HG03565 (cell line): ENCODE measurements at regions not wholly inside any gene's neighbourhood (a gene's known extent, or its start where the extent isn't known, plus 50 kb on each side); places are given as distances from the start of the nearest gene placed in this dataset.

Experiments used
- ATAC-seq: cut with Tn5 transposase; IDR thresholded peaks from one replicate; pipeline ENCODE4 v1.9.1; 2021; ENCODE audit warnings: mild to moderate bottlenecking, moderate library complexity; ENCODE audit not compliant: unreplicated experiment

GRCh38 chr9:107163370-107163769, 119.7 kb upstream of the RAD23B start:
- no peak for ATAC-seq

DNA sequence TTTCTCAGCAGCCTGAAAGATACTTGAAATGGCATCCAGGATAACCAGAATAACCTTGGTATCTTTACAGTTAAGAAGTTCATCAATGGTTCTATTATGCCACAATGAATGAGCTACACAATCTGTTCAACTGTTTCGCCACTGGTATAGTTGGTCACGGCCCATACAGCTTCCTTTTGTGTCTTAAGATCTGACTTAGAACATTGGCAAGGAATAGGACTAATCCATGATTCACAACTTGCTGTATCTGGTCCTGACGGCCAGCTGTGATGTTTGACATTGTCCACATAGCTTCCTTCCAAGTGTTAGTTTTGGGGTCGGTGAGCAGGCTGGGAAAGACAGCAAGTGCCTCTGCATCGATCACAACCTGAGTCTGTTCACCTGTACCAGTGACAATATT, 113.3 kb upstream of the RAD23B start:
- no peak for ATAC-seq

- no peak for ATAC-seq
These were observed 112.3 kb upstream of the RAD23B start for GRCh38 chr9:107170801-107171200.

DNA sequence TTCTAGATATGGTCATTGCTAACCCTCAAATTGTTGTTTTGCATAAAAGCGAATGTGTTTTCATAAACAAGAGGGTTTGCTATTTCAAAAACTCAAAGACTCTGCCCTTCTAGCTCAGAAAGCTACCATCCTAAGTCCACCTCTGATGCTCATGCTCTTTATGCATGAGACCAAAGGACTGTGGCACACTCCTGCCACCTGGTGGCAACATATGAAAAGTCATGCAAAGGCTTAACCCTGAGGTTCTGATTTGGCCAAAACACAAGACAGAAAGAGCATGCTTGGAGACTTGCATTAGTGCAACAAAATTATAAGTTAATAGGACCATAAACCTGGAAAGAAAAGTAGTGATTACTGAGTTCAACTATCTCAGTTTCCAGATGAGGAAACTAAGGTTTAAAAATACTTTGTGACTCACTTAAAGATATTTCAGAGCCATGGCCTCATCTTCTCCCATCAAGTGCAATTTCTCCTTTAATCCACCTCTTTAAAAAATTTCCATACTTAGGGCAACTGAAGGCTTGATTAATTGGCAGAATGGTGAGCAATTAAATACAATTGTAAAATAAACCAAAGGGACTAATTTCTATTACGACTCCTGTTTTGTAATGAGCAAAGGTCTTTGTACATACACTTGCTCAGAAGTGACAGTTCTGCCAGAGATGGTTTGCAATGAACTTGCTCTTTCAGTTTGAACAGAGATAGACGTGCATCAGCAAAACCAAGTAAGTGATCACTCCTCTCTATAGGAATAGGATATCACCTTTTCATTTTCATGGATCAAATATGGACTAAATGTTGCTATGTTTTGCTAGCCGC, 110.7 kb upstream of the RAD23B start:
- peak; percentile 57 for ATAC-seq

DNA sequence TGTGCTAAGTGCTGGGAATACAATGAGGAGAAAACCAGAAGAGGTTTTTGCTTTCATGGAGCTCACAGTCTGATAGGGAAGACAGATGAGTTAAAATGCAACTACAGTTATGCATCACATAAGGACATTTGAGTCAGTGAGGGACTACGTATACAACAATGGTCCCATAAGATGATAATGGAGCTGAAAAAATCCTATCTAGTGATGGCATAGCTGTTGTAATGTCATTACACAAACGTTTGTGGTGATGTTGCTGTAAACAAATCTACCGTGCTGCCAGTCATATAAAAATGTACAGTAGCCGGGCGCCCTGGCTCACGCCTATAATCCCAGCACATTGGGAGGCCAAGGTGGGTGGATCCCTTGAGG, 110.1 kb upstream of the RAD23B start:
- peak; percentile 53 for ATAC-seq

- ATAC-seq: peak; percentile 19
These were observed 109.5 kb upstream of the RAD23B start for GRCh38 chr9:107173422-107174180.

GRCh38 chr9:107174441-107174840, 108.6 kb upstream of the RAD23B start:
- no peak for ATAC-seq

DNA sequence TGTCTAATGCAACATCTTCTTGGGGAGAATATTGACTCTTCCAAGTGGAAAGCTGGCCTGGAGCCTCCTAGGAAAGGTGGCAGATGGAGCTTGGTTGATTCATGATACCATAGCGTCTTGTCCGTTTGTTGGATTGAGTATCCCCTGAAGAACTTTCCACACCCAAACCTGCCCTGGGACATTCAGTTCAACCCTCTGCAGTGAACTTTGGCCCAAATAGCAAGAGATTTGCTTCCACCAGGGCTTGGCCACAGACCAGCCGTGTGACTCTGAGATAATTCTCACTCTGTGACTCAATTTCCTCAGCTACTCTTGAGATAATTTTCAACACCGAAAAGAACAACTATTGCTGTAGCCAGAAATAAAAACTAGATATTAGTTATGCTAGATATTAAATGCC, 108.0 kb upstream of the RAD23B start:
- no peak for ATAC-seq

DNA sequence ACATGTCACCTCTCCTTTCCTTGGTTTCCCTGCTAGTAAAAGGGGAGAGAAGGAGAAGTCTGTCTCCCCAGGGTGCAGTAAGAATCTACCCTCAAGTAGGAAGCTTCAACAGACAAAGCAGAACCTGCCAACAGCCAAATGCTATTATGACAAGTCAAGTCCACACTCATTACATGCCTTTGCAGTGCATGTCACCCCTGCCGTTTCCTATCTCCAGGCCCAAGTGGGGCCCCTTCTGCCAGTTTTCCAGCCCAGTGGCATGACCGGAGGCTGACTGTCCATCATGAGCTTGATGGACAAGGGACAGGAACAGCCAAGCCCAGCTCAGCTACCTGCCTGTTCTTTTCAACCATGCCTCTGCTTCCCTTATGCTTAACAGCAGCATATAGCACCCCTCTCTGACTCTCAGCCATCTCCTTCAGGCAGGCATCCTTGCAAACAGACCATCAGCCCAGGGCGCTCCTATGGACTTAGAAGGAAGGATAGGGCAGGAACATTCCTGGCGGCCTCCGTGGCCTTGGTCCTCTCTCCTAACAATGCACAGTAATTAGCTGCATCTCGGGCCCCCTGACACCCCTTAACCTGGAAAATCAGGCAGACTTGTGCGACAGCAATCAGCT, 107.2 kb upstream of the RAD23B start:
- ATAC-seq: no peak

- ATAC-seq: no peak
These were observed 106.5 kb upstream of the RAD23B start for GRCh38 chr9:107176436-107177151.

GRCh38 chr9:107177243-107177839, 105.7 kb upstream of the RAD23B start:
- ATAC-seq: no peak

DNA sequence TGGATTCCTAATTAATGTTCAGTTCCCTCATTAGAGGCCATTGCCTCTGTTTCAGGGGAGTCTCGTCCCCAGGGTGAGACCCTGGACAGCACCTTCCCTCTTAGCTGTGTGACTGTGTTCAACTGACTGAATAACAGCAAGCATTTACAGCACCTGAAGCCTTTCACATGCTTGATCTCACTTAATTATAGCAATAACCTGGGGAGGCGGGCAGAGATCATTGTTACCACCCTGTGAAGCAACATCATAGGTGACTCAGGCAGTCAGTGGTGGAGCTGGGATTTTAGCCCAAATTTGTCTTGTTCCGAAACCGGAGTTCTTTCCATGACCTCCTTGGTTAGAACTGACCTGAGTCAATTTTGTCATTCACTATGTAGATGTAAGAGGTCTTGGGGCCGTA, 105.2 kb upstream of the RAD23B start:
- no peak for ATAC-seq

DNA sequence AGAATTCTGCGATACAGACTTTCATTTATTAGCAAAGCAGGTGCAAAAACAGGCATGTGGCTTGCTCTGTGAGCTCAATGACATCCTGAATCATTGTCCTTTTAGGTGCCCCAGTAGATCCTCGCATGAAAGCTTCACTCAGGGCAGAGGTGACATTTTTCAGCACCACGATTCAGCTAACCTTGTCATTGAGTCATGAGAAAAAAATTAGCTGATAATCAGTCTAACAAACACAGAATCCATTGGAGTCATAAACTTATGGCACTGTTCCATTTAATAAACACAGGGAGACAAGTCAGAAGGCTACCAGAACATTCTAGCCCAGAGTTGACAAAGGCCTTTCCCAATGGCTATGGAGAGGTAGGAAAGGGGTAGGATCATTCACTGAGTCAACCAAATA, 104.8 kb upstream of the RAD23B start:
- ATAC-seq: no peak

GRCh38 chr9:107180206-107180605, 102.9 kb upstream of the RAD23B start:
- no peak for ATAC-seq

- ATAC-seq: no peak
These were observed 99.9 kb upstream of the RAD23B start for GRCh38 chr9:107183176-107183575.

DNA sequence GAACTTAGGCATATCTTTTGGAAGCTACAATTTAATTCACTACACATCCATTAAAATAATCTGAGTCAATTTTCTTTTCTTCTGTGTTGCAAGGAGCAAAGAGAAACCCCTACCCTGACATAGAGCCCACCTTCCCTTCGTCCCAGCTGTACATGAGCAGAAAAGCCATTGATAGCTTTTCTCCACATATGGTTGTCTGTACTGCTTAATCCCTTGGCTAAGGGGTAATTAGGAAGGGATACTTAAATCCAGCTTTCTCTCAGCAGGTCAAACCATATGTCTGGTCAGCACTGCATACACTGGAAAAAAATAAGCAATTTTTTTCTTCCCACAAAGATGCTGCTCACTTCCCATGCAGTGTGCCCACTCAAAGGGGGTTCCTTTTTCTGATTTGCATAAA, 94.7 kb upstream of the RAD23B start:
- no peak for ATAC-seq

DNA sequence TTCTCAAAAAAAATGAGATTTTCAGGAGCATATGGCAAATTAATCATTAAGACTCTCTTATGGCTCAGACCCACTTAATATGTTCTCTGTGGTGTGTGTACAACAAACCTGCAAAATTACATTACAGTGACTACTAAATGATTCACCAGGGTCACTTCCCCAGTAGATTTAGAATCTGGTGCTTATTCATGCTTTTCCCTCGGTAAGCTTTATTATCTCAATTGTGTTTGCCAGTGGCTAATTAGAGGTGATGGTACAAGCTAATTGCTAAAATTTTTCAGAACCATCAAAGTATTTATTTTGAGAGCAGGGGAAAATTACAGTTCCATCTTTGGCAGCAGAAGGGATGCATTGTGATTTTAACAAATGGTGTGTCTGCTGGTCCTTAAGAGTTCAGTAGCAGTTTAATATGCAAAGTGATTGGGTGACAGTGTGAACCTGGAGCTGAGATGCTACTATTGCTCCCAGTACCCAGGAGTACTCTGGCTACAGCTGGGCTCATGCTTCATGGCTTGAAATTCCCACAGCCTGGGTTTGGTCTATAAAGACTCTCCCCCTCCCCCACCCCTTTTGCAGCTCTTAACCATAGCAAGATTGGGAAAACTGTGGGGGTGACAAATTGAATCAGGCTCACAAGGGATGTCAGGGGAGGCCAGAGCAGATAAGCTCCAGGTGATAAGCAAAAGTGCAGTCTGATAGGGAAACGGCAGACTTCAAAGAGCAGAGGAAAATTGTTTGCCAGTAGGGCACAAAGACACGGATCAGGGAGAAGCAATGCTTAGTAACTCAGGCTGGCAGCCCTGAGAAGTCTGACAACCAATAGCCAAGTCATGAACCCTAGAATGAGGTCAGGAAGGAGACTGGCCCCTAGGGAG, 92.8 kb upstream of the RAD23B start:
- no peak for ATAC-seq

- no peak for ATAC-seq
These were observed 92.2 kb upstream of the RAD23B start for GRCh38 chr9:107190936-107191290.

- ATAC-seq: no peak
These were observed 89.8 kb upstream of the RAD23B start for GRCh38 chr9:107193251-107193650.

DNA sequence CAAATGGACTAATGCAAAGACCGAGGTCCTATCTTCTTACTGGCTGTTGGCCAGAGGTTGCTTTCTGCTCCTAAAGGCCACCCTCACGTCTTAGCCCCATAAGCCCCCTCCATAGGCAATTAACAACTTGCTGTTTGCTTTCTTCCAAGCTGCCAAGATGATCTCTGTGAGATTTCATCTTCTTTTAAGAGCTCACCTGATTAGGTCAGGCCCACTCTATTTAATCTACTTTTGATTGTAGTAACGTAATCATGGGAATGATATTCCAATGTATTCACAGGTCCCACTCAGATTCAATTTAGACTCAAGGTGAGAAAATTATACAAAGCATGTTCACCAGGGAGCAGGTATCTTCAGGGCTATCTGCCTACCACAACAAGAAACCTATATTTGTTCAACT, 84.4 kb upstream of the RAD23B start:
- ATAC-seq: no peak
